ENCODE measurements at regions not wholly inside any gene's neighbourhood (a gene's known extent, or its start where the extent isn't known, plus 50 kb on each side); places are given as distances from the start of the nearest gene placed in this dataset.

- Histone ChIP-seq H3K36me3 (no peaks in the 10 kb centered on the region), H3K4me1 (no peaks in the 10 kb centered on the region), H3K9me3 (no peaks in the 10 kb centered on the region), H3K4me3 (no peak overlapping the region), H3K27me3 (no peaks in the 10 kb centered on the region), H3K27ac (no peak overlapping the region)
- 75% methylated on average over 3 of the region's 3 CpGs for WGBS (ENCODE audit: insufficient coverage, low coverage, low lambda C conversion rate, missing lambda C conversion rate)
- DNase-seq (no peak), ATAC-seq (no peak)
- intact Hi-C loops (cut with DNase I) = no loop called here
- TF ChIP-seq POLR2A (IDR thresholded peaks at IDR 0.05) (no peak), CTCF (IDR thresholded peaks at IDR 0.05) (no peak)
These were observed 389.3 kb downstream of the BMP4 start for GRCh38 chr14:53567236-53567780.

- TF ChIP-seq CTCF (IDR thresholded peaks at IDR 0.05) (no peak), POLR2A (IDR thresholded peaks at IDR 0.05) (no peak)
These were observed 391.8 kb downstream of the BMP4 start for GRCh38 chr14:53564870-53565269.

GRCh38 chr14:53563628-53564027, 393.0 kb downstream of the BMP4 start:
- intact Hi-C loops (cut with DNase I) = no loop called here
- DNase-seq (no peak), ATAC-seq (no peak)
- TF ChIP-seq CTCF (IDR thresholded peaks at IDR 0.05) = no peak
- TF ChIP-seq POLR2A (IDR thresholded peaks at IDR 0.05) = no peak
- H3K4me1 ChIP-seq = no peaks in the 10 kb centered on the region
- no peaks in the 10 kb centered on the region for H3K27me3 ChIP-seq
- no peaks in the 10 kb centered on the region for H3K36me3 ChIP-seq
- no peak overlapping the region for H3K27ac ChIP-seq
- H3K9me3 ChIP-seq = no peaks in the 10 kb centered on the region
- no peak overlapping the region for H3K4me3 ChIP-seq

More at GRCh38 chr14:53564870-53565269, 391.8 kb downstream of the BMP4 start:
- no peak for ATAC-seq
- no peaks in the 10 kb centered on the region for H3K36me3 ChIP-seq
- H3K4me1 ChIP-seq = no peaks in the 10 kb centered on the region
- DNase-seq = no peak
- 50% methylated on average over 1 of the region's 1 CpG for WGBS (ENCODE audit: insufficient coverage, low coverage, low lambda C conversion rate, missing lambda C conversion rate)
- H3K27me3 ChIP-seq = no peaks in the 10 kb centered on the region
- intact Hi-C loops (cut with DNase I) = no loop called here
- H3K4me3 ChIP-seq = no peak overlapping the region
- no peak overlapping the region for H3K27ac ChIP-seq
- no peaks in the 10 kb centered on the region for H3K9me3 ChIP-seq

GRCh38 chr14:53553221-53553620, 400.1 kb upstream of the DDHD1 start:
- no peak overlapping the region for H3K4me3 ChIP-seq
- no peak for DNase-seq
- TF ChIP-seq POLR2A (IDR thresholded peaks at IDR 0.05) (no peak), CTCF (IDR thresholded peaks at IDR 0.05) (no peak)
- no peak for ATAC-seq
- 65% methylated on average over 4 of the region's 4 CpGs for WGBS (ENCODE audit: insufficient coverage, low coverage, low lambda C conversion rate, missing lambda C conversion rate)
- H3K27me3 ChIP-seq = no peaks in the 10 kb centered on the region
- no peaks in the 10 kb centered on the region for H3K9me3 ChIP-seq
- intact Hi-C loops (cut with DNase I) = no loop called here
- H3K4me1 ChIP-seq = no peaks in the 10 kb centered on the region
- H3K36me3 ChIP-seq = no peaks in the 10 kb centered on the region
- H3K27ac ChIP-seq = no peak overlapping the region

GRCh38 chr14:53551862-53552261, 398.7 kb upstream of the DDHD1 start:
- no peak for ATAC-seq
- no peak for DNase-seq

More at GRCh38 chr14:53551862-53552261, 398.7 kb upstream of the DDHD1 start:
- H3K4me3 ChIP-seq = no peak overlapping the region
- intact Hi-C loops (cut with DNase I) = no loop called here
- no peak for TF ChIP-seq POLR2A (IDR thresholded peaks at IDR 0.05)
- TF ChIP-seq CTCF (IDR thresholded peaks at IDR 0.05) = no peak
- H3K36me3 ChIP-seq = no peaks in the 10 kb centered on the region
- no peaks in the 10 kb centered on the region for H3K27me3 ChIP-seq
- no peaks in the 10 kb centered on the region for H3K9me3 ChIP-seq
- no peaks in the 10 kb centered on the region for H3K4me1 ChIP-seq
- no peak overlapping the region for H3K27ac ChIP-seq
